Vagina (tissue), 2 donors: ENCODE measurements at regions not wholly inside any gene's neighbourhood (a gene's known extent, or its start where the extent isn't known, plus 50 kb on each side); places are given as distances from the start of the nearest gene placed in this dataset.

Experiments
- POLR2A ChIP-seq, 2 donors: fragments of 450-650 bp; IDR thresholded peaks; one replicate each; pipeline ENCODE4 v1.6.1; 2017; ENCODE audit warnings: antibody characterized with exemption in 2 of 2, mild to moderate bottlenecking in 2 of 2, moderate library complexity in 2 of 2
- POLR2AphosphoS5 ChIP-seq, 2 donors: sonication (generic); formaldehyde crosslinking; IDR thresholded peaks; one replicate each; pipeline ENCODE4 v1.9.0; 2017; ENCODE audit warnings: antibody characterized with exemption in 2 of 2, mild to moderate bottlenecking in 2 of 2, low read depth in 1 of 2; ENCODE audit not compliant: insufficient read depth in 1 of 2
- TF ChIP-seq, protein P1 (sequence below), 3 experiments: fragments of 450-650 bp in 2 of 3; fragments of 200-600 bp in 1 of 3; sonication (generic) in 1 of 3; IDR thresholded peaks; one replicate each; pipeline ENCODE4 v1.5.1; 2017 to 2019; ENCODE audit warnings: antibody characterized with exemption in 3 of 3, mild to moderate bottlenecking in 2 of 3, moderate library complexity in 2 of 3

DNA sequence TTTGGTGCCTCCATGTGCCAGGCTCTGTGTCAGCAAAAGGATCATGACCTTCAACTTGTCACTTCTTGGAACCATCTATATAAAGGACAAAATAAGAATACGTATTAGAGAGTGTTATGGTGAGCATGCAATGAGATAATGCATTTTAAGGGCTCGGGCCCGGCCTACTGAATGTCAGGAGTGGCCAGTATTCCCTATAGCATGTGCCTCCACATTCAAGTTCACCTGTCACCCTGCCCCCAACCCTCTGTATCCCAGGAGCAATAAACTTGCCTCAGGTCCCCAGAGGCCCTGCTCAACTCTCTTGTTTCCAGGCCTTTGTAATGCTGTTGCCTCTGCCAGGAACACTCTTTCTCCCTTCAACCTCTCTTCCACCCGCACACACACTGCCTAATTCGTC, 90.2 kb upstream of the SLC6A11 start:
- no peak for TF ChIP-seq POLR2A (IDR thresholded peaks at IDR 0.05)
- TF ChIP-seq, protein P1, sequence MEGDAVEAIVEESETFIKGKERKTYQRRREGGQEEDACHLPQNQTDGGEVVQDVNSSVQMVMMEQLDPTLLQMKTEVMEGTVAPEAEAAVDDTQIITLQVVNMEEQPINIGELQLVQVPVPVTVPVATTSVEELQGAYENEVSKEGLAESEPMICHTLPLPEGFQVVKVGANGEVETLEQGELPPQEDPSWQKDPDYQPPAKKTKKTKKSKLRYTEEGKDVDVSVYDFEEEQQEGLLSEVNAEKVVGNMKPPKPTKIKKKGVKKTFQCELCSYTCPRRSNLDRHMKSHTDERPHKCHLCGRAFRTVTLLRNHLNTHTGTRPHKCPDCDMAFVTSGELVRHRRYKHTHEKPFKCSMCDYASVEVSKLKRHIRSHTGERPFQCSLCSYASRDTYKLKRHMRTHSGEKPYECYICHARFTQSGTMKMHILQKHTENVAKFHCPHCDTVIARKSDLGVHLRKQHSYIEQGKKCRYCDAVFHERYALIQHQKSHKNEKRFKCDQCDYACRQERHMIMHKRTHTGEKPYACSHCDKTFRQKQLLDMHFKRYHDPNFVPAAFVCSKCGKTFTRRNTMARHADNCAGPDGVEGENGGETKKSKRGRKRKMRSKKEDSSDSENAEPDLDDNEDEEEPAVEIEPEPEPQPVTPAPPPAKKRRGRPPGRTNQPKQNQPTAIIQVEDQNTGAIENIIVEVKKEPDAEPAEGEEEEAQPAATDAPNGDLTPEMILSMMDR (IDR thresholded peaks at IDR 0.05): no peak
- TF ChIP-seq POLR2AphosphoS5 (IDR thresholded peaks at IDR 0.05; ENCODE audit: insufficient read depth in 1 of 2, low read depth in 1 of 2): no peak
